SK-N-SH (cell line): ENCODE measurements at regions not wholly inside any gene's neighbourhood (a gene's known extent, or its start where the extent isn't known, plus 50 kb on each side); places are given as distances from the start of the nearest gene placed in this dataset.

ENCODE experiments used
- CTCF ChIA-PET: fragments of 300-600, 350-600 bp; formaldehyde crosslinking; extraction: SDS; loops from one replicate; lab custom pipeline; 2021; lab: Yijun Ruan, JAX
- POLR2A ChIA-PET: fragments of 350-600 bp; sonication (Branson Sonifier 250); formaldehyde crosslinking; extraction: SDS; loops from one replicate; lab custom pipeline; 2020; ENCODE audit warnings: antibody characterized with exemption, inconsistent platforms; lab: Yijun Ruan, JAX
- DNase-seq: peaks from one replicate; pipeline ENCODE4 v3.0.0; 2012
- H2AFZ ChIP-seq: fragments of 200-600 bp; sonication (generic); 2 replicates; pipeline ENCODE4 v1.8.1; 2016; ENCODE audit warnings: antibody characterized with exemption, mild to moderate bottlenecking, low read depth
- H3F3A ChIP-seq: fragments of 200-600 bp; sonication (generic); replicated peaks from 2 replicates; pipeline ENCODE3; 2016; ENCODE audit warnings: antibody characterized with exemption, mild to moderate bottlenecking; ENCODE audit not compliant: insufficient read depth
- H3K27ac ChIP-seq, 2 experiments: fragments of 200-500 bp in 1 of 2; fragments of 200-600 bp in 1 of 2; sonication (Bioruptor generic) in 1 of 2; sonication (generic), shearing (Covaris generic) in 1 of 2; 2 replicates each; pipeline versions ENCODE4 v1.5.1 to v1.6.1; 2014 to 2016; ENCODE audit warnings: low read depth in 2 of 2, inconsistent platforms in 1 of 2, low read length in 1 of 2, mild to moderate bottlenecking in 1 of 2, mixed read lengths in 1 of 2
- H3K27me3 ChIP-seq: fragments of 200-600 bp; sonication (generic), shearing (Covaris generic); 2 replicates; pipeline ENCODE4 v1.6.1; 2016; ENCODE audit warnings: mixed run types; ENCODE audit not compliant: insufficient read depth
- H3K36me3 ChIP-seq, 2 experiments: fragments of 200-500 bp in 1 of 2; fragments of 200-600 bp in 1 of 2; sonication (Bioruptor generic) in 1 of 2; sonication (generic) in 1 of 2; replicated peaks in 1 of 2; 2 replicates each; pipeline versions ENCODE3 to v1.5.1; 2014 to 2016; ENCODE audit warnings: low read length in 1 of 2, mild to moderate bottlenecking in 1 of 2; ENCODE audit not compliant: insufficient read depth in 2 of 2, control insufficient read depth in 1 of 2
- H3K4me1 ChIP-seq, 2 experiments: fragments of 200-500 bp in 1 of 2; fragments of 200-600 bp in 1 of 2; sonication (Bioruptor generic) in 1 of 2; sonication (generic), shearing (Covaris generic) in 1 of 2; 2 replicates each; pipeline versions ENCODE4 v1.5.1 to v1.6.1; 2014 to 2016; ENCODE audit warnings: low read depth in 1 of 2, low read length in 1 of 2, mixed run types in 1 of 2; ENCODE audit not compliant: insufficient read depth in 2 of 2, control insufficient read depth in 1 of 2
- H3K4me2 ChIP-seq: fragments of 200-600 bp; sonication (generic), shearing (Covaris generic); 2 replicates; pipeline ENCODE4 v1.6.1; 2017; ENCODE audit warnings: mixed run types
- H3K4me3 ChIP-seq, 2 experiments: fragments of 200-500 bp in 1 of 2; fragments of 200-600 bp in 1 of 2; sonication (Bioruptor generic) in 1 of 2; sonication (generic), shearing (Covaris generic) in 1 of 2; 2 replicates each; pipeline versions ENCODE4 v1.5.1 to v1.8.1; 2014 to 2016; ENCODE audit warnings: low read depth in 2 of 2, inconsistent platforms in 1 of 2, low read length in 1 of 2, mild to moderate bottlenecking in 1 of 2, mixed read lengths in 1 of 2, moderate library complexity in 1 of 2
- H3K79me2 ChIP-seq: fragments of 200-600 bp; sonication (generic); 2 replicates; pipeline ENCODE4 v1.8.1; 2017; ENCODE audit warnings: mild to moderate bottlenecking; ENCODE audit not compliant: insufficient read depth
- H3K9ac ChIP-seq: fragments of 200-600 bp; sonication (generic); 2 replicates; pipeline ENCODE4 v1.6.1; 2017; ENCODE audit warnings: mixed run types
- H3K9me2 ChIP-seq: fragments of 200-600 bp; sonication (generic); 2 replicates; pipeline ENCODE4 v1.6.1; 2017; ENCODE audit warnings: mixed run types
- H3K9me3 ChIP-seq: fragments of 200-600 bp; sonication (generic); 2 replicates; pipeline ENCODE4 v1.6.1; 2017; ENCODE audit warnings: mixed run types, mild to moderate bottlenecking, moderate library complexity
- H4K20me1 ChIP-seq: fragments of 200-600 bp; sonication (generic); 2 replicates; pipeline ENCODE4 v1.6.1; 2017; ENCODE audit warnings: mild to moderate bottlenecking, mixed run types; ENCODE audit not compliant: insufficient read depth
- CHD2 ChIP-seq: fragments of 150-350 bp; IDR thresholded peaks from 2 replicates; pipeline ENCODE4 v1.6.1; 2018; ENCODE audit warnings: low read length; ENCODE audit not compliant: partially characterized antibody
- CTCF ChIP-seq: fragments of 200-600 bp; sonication (generic); IDR thresholded peaks from 2 replicates; pipeline ENCODE4 v1.6.1; 2017; ENCODE audit warnings: antibody characterized with exemption, mild to moderate bottlenecking, moderate library complexity
- ELF1 ChIP-seq: IDR thresholded peaks from 2 replicates; pipeline ENCODE4 v1.4.0; 2012
- EP300 ChIP-seq, 2 experiments: IDR thresholded peaks; 2 replicates each; pipeline versions ENCODE4 v1.4.0 to v1.6.1; 2012; ENCODE audit warnings: borderline replicate concordance in 1 of 2, low read depth in 1 of 2, low read length in 1 of 2
- EZH2phosphoT487 ChIP-seq: fragments of 200-600 bp; sonication (generic); IDR thresholded peaks from 2 replicates; pipeline ENCODE4 v1.6.1; 2017; ENCODE audit warnings: low read depth, mixed run types, mild to moderate bottlenecking, antibody characterized with exemption, moderate library complexity, borderline replicate concordance
- FOSL2 ChIP-seq: IDR thresholded peaks from 2 replicates; pipeline ENCODE4 v1.4.0; 2012; ENCODE audit warnings: low read depth, mild to moderate bottlenecking, moderate library complexity, borderline replicate concordance
- FOXM1 ChIP-seq: IDR thresholded peaks from 2 replicates; pipeline ENCODE4 v1.4.0; 2012; ENCODE audit warnings: low read depth, mild to moderate bottlenecking
- GABPA ChIP-seq: IDR thresholded peaks from 2 replicates; pipeline ENCODE4 v1.4.0; 2012; ENCODE audit warnings: low read depth, mild to moderate bottlenecking
- JUND ChIP-seq: IDR thresholded peaks from 2 replicates; pipeline ENCODE4 v1.4.0; 2012
- MEF2A ChIP-seq: IDR thresholded peaks from 2 replicates; pipeline ENCODE4 v1.4.0; 2012; ENCODE audit warnings: low read depth, borderline replicate concordance
- RCOR1 ChIP-seq: fragments of 150-350 bp; IDR thresholded peaks from 2 replicates; pipeline ENCODE4 v1.6.1; 2017; ENCODE audit warnings: antibody characterized with exemption, low read length
- RXRA ChIP-seq: IDR thresholded peaks from 2 replicates; pipeline ENCODE4 v1.4.0; 2012; ENCODE audit warnings: low read depth, mild to moderate bottlenecking, borderline replicate concordance
- SMC3 ChIP-seq: IDR thresholded peaks from 2 replicates; pipeline ENCODE4 v1.6.1; 2012; ENCODE audit warnings: low read depth, low read length, improper control_type of control experiment
- TCF12 ChIP-seq: IDR thresholded peaks from 2 replicates; pipeline ENCODE4 v1.4.0; 2012
- TEAD4 ChIP-seq: IDR thresholded peaks from 2 replicates; pipeline ENCODE4 v1.4.0; 2012; ENCODE audit warnings: mild to moderate bottlenecking, borderline replicate concordance; ENCODE audit not compliant: insufficient read depth
- YY1 ChIP-seq: IDR thresholded peaks from 2 replicates; pipeline ENCODE4 v1.4.0; 2012; ENCODE audit warnings: low read depth, mild to moderate bottlenecking
- ZBTB33 ChIP-seq: IDR thresholded peaks from 2 replicates; pipeline ENCODE4 v1.4.0; 2012; ENCODE audit warnings: low read depth, borderline replicate concordance
- WGBS: methylation state at CpG from one replicate; pipeline ENCODE4 v1.1.6; 2017; ENCODE audit warnings: low lambda C conversion rate; 5-methylcytosine and 5-hydroxymethylcytosine counted together
- TF ChIP-seq, protein P1 (sequence below): IDR thresholded peaks from 2 replicates; pipeline ENCODE4 v1.4.0; 2012; ENCODE audit warnings: low read depth, borderline replicate concordance
- TF ChIP-seq, protein P2 (sequence below): IDR thresholded peaks from 2 replicates; pipeline ENCODE4 v1.4.0; 2012; ENCODE audit warnings: low read depth
- TF ChIP-seq, protein P3 (sequence below): fragments of 150-350 bp; IDR thresholded peaks from 2 replicates; pipeline ENCODE4 v1.6.1; 2017; ENCODE audit warnings: antibody characterized with exemption, low read length, low read depth, borderline replicate concordance

DNA sequence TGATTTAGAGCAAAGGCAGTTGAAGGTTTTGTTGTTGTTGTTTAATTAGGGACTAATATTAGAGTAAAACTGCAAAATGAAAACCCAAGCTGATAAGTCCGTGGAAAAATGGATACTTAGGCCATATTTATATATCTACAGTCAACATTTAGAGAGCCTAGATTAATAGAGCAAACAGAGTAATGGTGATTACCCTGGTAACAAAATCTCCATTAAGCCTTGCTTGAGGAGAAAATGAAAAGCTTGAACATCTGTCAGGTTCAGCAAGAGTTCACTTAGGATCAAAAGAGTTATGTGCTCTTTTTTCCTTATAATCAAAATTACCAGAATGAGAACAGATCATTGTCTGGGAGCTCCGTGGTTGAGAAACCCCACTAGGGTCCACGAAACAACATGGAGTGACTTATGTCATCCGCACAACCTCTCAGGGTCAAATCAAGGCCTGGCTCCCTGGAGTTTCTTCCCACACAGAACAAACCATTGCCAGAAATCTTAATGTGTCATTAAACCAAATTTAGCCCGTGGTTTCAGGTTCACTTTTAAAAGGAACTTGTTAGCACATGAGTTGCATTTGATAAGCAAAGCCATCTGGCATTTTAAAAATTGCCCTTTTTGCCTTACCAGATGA is 381.2 kb downstream of the GABRB3 start:
- no peaks in the 10 kb centered on the region for H3F3A ChIP-seq
- H3K9me3 ChIP-seq = no peaks in the 10 kb centered on the region; the same call in 1 of the 2 replicates
- no peaks in the 10 kb centered on the region for H3K36me3 ChIP-seq
- 17% methylated on average over 5 of the region's 5 CpGs for whole genome bisulfite sequencing
- TF ChIP-seq CTCF (no peak), ZBTB33 (no peak), RCOR1 (no peak), FOSL2 (no peak), TEAD4 (no peak), EZH2phosphoT487 (no peak), SMC3 (no peak), RXRA (no peak), ELF1 (no peak), JUND (no peak), EP300 (IDR thresholded peaks at IDR 0.05; ENCODE audit: borderline replicate concordance in 1 of 2, low read depth in 1 of 2, low read length in 1 of 2) (no peak), CHD2 (no peak), MEF2A (no peak), YY1 (no peak), FOXM1 (no peak), GABPA (no peak), TCF12 (no peak)
- TF ChIP-seq, protein P1, sequence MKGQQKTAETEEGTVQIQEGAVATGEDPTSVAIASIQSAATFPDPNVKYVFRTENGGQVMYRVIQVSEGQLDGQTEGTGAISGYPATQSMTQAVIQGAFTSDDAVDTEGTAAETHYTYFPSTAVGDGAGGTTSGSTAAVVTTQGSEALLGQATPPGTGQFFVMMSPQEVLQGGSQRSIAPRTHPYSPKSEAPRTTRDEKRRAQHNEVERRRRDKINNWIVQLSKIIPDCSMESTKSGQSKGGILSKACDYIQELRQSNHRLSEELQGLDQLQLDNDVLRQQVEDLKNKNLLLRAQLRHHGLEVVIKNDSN = no peak
- TF ChIP-seq, protein P2, sequence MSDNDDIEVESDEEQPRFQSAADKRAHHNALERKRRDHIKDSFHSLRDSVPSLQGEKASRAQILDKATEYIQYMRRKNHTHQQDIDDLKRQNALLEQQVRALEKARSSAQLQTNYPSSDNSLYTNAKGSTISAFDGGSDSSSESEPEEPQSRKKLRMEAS = no peak
- TF ChIP-seq, protein P3, sequence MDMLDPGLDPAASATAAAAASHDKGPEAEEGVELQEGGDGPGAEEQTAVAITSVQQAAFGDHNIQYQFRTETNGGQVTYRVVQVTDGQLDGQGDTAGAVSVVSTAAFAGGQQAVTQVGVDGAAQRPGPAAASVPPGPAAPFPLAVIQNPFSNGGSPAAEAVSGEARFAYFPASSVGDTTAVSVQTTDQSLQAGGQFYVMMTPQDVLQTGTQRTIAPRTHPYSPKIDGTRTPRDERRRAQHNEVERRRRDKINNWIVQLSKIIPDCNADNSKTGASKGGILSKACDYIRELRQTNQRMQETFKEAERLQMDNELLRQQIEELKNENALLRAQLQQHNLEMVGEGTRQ = no peak
- no peak overlapping the region for H3K4me3 ChIP-seq
- no peaks in the 10 kb centered on the region for H3K9me2 ChIP-seq
- H3K79me2 ChIP-seq = no peaks in the 10 kb centered on the region
- ChIA-PET CTCF (no interaction called here), POLR2A (no interaction called here)
- H4K20me1 ChIP-seq = no peaks in the 10 kb centered on the region
- H3K4me2 ChIP-seq = no peak overlapping the region
- no peak for DNase-seq
- H3K9ac ChIP-seq = no peak overlapping the region
- H3K4me1 ChIP-seq = no peaks in the 10 kb centered on the region
- H3K27ac ChIP-seq = no peak overlapping the region
- no peak overlapping the region for H2AFZ ChIP-seq
- H3K27me3 ChIP-seq = no peaks in the 10 kb centered on the region
